ENCODE measurements at regions not wholly inside any gene's neighbourhood (a gene's known extent, or its start where the extent isn't known, plus 50 kb on each side); places are given as distances from the start of the nearest gene placed in this dataset.

GRCh38 chr4:19381068-19381467 is 870.6 kb upstream of the SLIT2 start:
- TF ChIP-seq CTCF (IDR thresholded peaks at IDR 0.05) (no peak), POLR2A (IDR thresholded peaks at IDR 0.05) (no peak), EP300 (IDR thresholded peaks at IDR 0.05) (no peak), POLR2AphosphoS5 (IDR thresholded peaks at IDR 0.05) (no peak)
- intact Hi-C loops (cut with DNase I) = no loop called here
- WGBS, 2 donors = 91 to 96% methylated on average over 1 of the region's 1 CpG
- H3K4me1 ChIP-seq = no peaks in the 10 kb centered on the region
- peak overlapping the region in 1 of 4 donors; percentile 28 for H3K27ac ChIP-seq
- no peaks in the 10 kb centered on the region for H3K36me3 ChIP-seq
- no peak for DNase-seq
- H3K4me3 ChIP-seq = no peak overlapping the region
- H3K9me3 ChIP-seq = no peaks in the 10 kb centered on the region
- H3K27me3 ChIP-seq = no peaks in the 10 kb centered on the region

GRCh38 chr4:19380600-19380999 is 871.1 kb upstream of the SLIT2 start:
- no peaks in the 10 kb centered on the region for H3K9me3 ChIP-seq
- no peak overlapping the region for H3K4me3 ChIP-seq
- H3K36me3 ChIP-seq = no peaks in the 10 kb centered on the region
- DNase-seq = no peak
- no peaks in the 10 kb centered on the region for H3K4me1 ChIP-seq
- TF ChIP-seq POLR2A (IDR thresholded peaks at IDR 0.05) = no peak
- intact Hi-C loops (cut with DNase I) = no loop called here
- 75 to 87% methylated on average over 2 of the region's 2 CpGs for WGBS, 2 donors
- peak overlapping the region in 1 of 4 donors; percentile 28 for H3K27ac ChIP-seq
- no peaks in the 10 kb centered on the region for H3K27me3 ChIP-seq

GRCh38 chr4:19379191-19379708 is 872.5 kb upstream of the SLIT2 start:
- 45 to 48% methylated on average over 6 of the region's 6 CpGs for WGBS, 2 donors
- H3K9me3 ChIP-seq = no peaks in the 10 kb centered on the region
- no peak overlapping the region for H3K27ac ChIP-seq
- DNase-seq = no peak
- no peaks in the 10 kb centered on the region for H3K36me3 ChIP-seq
- intact Hi-C loops (cut with DNase I) = no loop called here
- no peak for TF ChIP-seq EP300 (IDR thresholded peaks at IDR 0.05)
- TF ChIP-seq POLR2AphosphoS5 (IDR thresholded peaks at IDR 0.05) = no peak
- no peak for TF ChIP-seq CTCF (IDR thresholded peaks at IDR 0.05)
- no peak for TF ChIP-seq POLR2A (IDR thresholded peaks at IDR 0.05)
- no peak overlapping the region for H3K4me3 ChIP-seq
- H3K27me3 ChIP-seq = no peaks in the 10 kb centered on the region
- no peaks in the 10 kb centered on the region for H3K4me1 ChIP-seq

- Histone ChIP-seq H3K4me3 (no peak overlapping the region), H3K27ac (no peak overlapping the region), H3K9me3 (no peaks in the 10 kb centered on the region), H3K27me3 (no peaks in the 10 kb centered on the region), H3K36me3 (no peaks in the 10 kb centered on the region), H3K4me1 (no peaks in the 10 kb centered on the region)
- WGBS, 2 donors = 86 to 89% methylated on average over 2 of the region's 2 CpGs
- TF ChIP-seq EP300 (IDR thresholded peaks at IDR 0.05) (no peak), CTCF (IDR thresholded peaks at IDR 0.05) (no peak), POLR2A (IDR thresholded peaks at IDR 0.05) (no peak), POLR2AphosphoS5 (IDR thresholded peaks at IDR 0.05) (no peak)
- intact Hi-C loops (cut with DNase I) = no loop called here
- no peak for DNase-seq
These were observed 875.8 kb upstream of the SLIT2 start for GRCh38 chr4:19375931-19376330.

GRCh38 chr4:19375136-19375804 is 876.4 kb upstream of the SLIT2 start:
- no peak for TF ChIP-seq CTCF (IDR thresholded peaks at IDR 0.05)
- no peak for TF ChIP-seq EP300 (IDR thresholded peaks at IDR 0.05)
- TF ChIP-seq POLR2A (IDR thresholded peaks at IDR 0.05) = no peak
- Histone ChIP-seq H3K27ac (no peak overlapping the region), H3K4me1 (no peaks in the 10 kb centered on the region), H3K27me3 (no peaks in the 10 kb centered on the region), H3K9me3 (no peaks in the 10 kb centered on the region), H3K36me3 (no peaks in the 10 kb centered on the region), H3K4me3 (no peak overlapping the region)
- 51 to 77% methylated on average over 4 of the region's 4 CpGs for WGBS, 2 donors
- intact Hi-C loops (cut with DNase I) = no loop called here
- no peak for DNase-seq

Data from sigmoid colon (tissue), 6 donors.